ENCODE measurements at regions not wholly inside any gene's neighbourhood (a gene's known extent, or its start where the extent isn't known, plus 50 kb on each side); places are given as distances from the start of the nearest gene placed in this dataset.

- 0 out of 2 replicates have a peak, but pooled peaks cover 5% of the 10 kb centered on the region for H3K9me3 ChIP-seq
- peaks cover 41% of the 10 kb centered on the region for H3K27me3 ChIP-seq
- no peaks in the 10 kb centered on the region for H3K4me1 ChIP-seq
- no peaks in the 10 kb centered on the region for H3K36me3 ChIP-seq
- TF ChIP-seq, protein P1, sequence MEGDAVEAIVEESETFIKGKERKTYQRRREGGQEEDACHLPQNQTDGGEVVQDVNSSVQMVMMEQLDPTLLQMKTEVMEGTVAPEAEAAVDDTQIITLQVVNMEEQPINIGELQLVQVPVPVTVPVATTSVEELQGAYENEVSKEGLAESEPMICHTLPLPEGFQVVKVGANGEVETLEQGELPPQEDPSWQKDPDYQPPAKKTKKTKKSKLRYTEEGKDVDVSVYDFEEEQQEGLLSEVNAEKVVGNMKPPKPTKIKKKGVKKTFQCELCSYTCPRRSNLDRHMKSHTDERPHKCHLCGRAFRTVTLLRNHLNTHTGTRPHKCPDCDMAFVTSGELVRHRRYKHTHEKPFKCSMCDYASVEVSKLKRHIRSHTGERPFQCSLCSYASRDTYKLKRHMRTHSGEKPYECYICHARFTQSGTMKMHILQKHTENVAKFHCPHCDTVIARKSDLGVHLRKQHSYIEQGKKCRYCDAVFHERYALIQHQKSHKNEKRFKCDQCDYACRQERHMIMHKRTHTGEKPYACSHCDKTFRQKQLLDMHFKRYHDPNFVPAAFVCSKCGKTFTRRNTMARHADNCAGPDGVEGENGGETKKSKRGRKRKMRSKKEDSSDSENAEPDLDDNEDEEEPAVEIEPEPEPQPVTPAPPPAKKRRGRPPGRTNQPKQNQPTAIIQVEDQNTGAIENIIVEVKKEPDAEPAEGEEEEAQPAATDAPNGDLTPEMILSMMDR (IDR thresholded peaks at IDR 0.05; ENCODE audit: low read depth, low read length): no peak
- no peak overlapping the region for H3K4me3 ChIP-seq (ENCODE audit: low read depth, low read length)
- no peak for DNase-seq
Observed at GRCh38 chr14:99339551-99339950, 67.6 kb upstream of the BCL11B start.

GRCh38 chr14:99338313-99338712 is 66.3 kb upstream of the BCL11B start:
- TF ChIP-seq, protein P1 (IDR thresholded peaks at IDR 0.05; ENCODE audit: low read depth, low read length): no peak
- Histone ChIP-seq H3K9me3 (0 out of 2 replicates have a peak, but pooled peaks cover 5% of the 10 kb centered on the region), H3K4me1 (no peaks in the 10 kb centered on the region), H3K4me3 (ENCODE audit: low read depth, low read length) (no peak overlapping the region), H3K27me3 (peaks cover 49% of the 10 kb centered on the region), H3K36me3 (no peaks in the 10 kb centered on the region)
- DNase-seq: no peak

GRCh38 chr14:99333841-99334635 is 62.0 kb upstream of the BCL11B start:
- H3K36me3 ChIP-seq: no peaks in the 10 kb centered on the region
- H3K27me3 ChIP-seq: peaks cover 32% of the 10 kb centered on the region
- no peaks in the 10 kb centered on the region for H3K9me3 ChIP-seq
- TF ChIP-seq, protein P1 (IDR thresholded peaks at IDR 0.05; ENCODE audit: low read depth, low read length): no peak
- no peaks in the 10 kb centered on the region for H3K4me1 ChIP-seq
- DNase-seq: no peak
- no peak overlapping the region for H3K4me3 ChIP-seq (ENCODE audit: low read depth, low read length)

- H3K27me3 ChIP-seq: peaks cover 26% of the 10 kb centered on the region
- no peak overlapping the region for H3K4me3 ChIP-seq (ENCODE audit: low read depth, low read length)
- no peaks in the 10 kb centered on the region for H3K9me3 ChIP-seq
- TF ChIP-seq, protein P1 (IDR thresholded peaks at IDR 0.05; ENCODE audit: low read depth, low read length): no peak
- no peaks in the 10 kb centered on the region for H3K36me3 ChIP-seq
- DNase-seq: no peak
- H3K4me1 ChIP-seq: no peaks in the 10 kb centered on the region
Observed at GRCh38 chr14:99333214-99333613, 61.2 kb upstream of the BCL11B start.

- Histone ChIP-seq H3K27me3 (peaks cover 26% of the 10 kb centered on the region), H3K4me1 (no peaks in the 10 kb centered on the region), H3K4me3 (ENCODE audit: low read depth, low read length) (no peak overlapping the region), H3K9me3 (no peaks in the 10 kb centered on the region), H3K36me3 (no peaks in the 10 kb centered on the region)
- no peak for DNase-seq
- TF ChIP-seq, protein P1 (IDR thresholded peaks at IDR 0.05; ENCODE audit: low read depth, low read length): no peak
Observed at GRCh38 chr14:99331811-99332210, 59.8 kb upstream of the BCL11B start.
